ENCODE measurements at regions not wholly inside any gene's neighbourhood (a gene's known extent, or its start where the extent isn't known, plus 50 kb on each side); places are given as distances from the start of the nearest gene placed in this dataset.

DNA sequence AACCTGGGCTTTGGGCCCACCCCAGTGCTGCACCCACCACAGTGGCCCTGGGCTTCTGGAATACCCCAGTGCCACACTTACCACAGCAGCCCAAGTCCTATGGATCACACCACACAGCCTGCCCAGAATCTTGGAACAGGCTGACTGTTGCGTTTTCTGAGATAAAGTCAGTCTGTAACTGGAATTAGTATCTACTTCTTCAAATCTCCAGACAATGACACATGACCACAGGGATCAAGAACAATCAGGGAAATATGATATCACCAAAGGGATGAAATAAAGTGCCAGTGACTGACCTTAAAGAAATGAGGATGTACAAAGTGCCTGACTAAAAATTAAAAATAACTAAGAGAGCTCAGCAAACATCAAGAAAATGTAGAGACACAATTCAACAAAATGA is 239.7 kb upstream of the PLD5 start (continued):
- TF ChIP-seq TARDBP (IDR thresholded peaks at IDR 0.05; ENCODE audit: borderline replicate concordance), result no peak
- TF ChIP-seq, protein P1, sequence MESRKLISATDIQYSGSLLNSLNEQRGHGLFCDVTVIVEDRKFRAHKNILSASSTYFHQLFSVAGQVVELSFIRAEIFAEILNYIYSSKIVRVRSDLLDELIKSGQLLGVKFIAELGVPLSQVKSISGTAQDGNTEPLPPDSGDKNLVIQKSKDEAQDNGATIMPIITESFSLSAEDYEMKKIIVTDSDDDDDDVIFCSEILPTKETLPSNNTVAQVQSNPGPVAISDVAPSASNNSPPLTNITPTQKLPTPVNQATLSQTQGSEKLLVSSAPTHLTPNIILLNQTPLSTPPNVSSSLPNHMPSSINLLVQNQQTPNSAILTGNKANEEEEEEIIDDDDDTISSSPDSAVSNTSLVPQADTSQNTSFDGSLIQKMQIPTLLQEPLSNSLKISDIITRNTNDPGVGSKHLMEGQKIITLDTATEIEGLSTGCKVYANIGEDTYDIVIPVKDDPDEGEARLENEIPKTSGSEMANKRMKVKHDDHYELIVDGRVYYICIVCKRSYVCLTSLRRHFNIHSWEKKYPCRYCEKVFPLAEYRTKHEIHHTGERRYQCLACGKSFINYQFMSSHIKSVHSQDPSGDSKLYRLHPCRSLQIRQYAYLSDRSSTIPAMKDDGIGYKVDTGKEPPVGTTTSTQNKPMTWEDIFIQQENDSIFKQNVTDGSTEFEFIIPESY (IDR thresholded peaks at IDR 0.05), result no peak

DNA sequence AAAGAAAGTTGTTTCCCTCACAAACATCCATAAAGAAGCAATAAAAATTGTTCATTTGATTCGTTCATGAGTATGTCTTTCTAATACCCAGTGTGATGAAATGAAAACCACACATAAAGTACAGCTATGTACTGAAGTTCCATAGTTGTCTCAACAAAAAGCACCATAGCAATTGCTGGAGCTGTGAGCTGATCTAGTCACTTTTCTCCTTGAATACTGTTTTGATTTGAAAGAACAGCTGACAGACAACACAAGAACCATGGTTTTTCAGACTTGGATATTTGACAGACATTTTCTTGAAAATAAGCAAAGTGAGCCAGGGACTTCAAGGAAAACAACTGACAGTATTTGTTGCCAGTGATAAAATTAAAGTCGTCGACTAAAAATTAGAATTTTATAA is 237.1 kb upstream of the PLD5 start:
- ChIA-PET POLR2A (no interaction called here), CTCF (no interaction called here), SMC1A (ENCODE audit: uncharacterized antibody, unreplicated experiment) (no interaction called here), RAD21 (ENCODE audit: unreplicated experiment) (no interaction called here)
- Histone ChIP-seq H3K79me2 (ENCODE audit: control insufficient read depth, insufficient read depth, low read length) (no peaks in the 10 kb centered on the region), H3K4me2 (ENCODE audit: control insufficient read depth, insufficient read depth) (no peak overlapping the region), H3K4me1 (ENCODE audit: control insufficient read depth, insufficient read depth, low read length) (no peaks in the 10 kb centered on the region), H3K27ac (ENCODE audit: control insufficient read depth, insufficient read depth) (no peak overlapping the region), H3K9ac (ENCODE audit: control insufficient read depth, insufficient read depth, low read length) (no peak overlapping the region), H4K20me1 (ENCODE audit: control insufficient read depth, insufficient read depth) (no peaks in the 10 kb centered on the region), H3K36me3 (ENCODE audit: control insufficient read depth in 2 of 2, insufficient read depth in 2 of 2, low read length in 1 of 2) (no peaks in the 10 kb centered on the region), H3K4me3 (no peak overlapping the region), H3K27me3 (replicated peaks in 1 of 2; ENCODE audit: control insufficient read depth in 2 of 2, insufficient read depth in 2 of 2, low read length in 1 of 2) (no peaks in the 10 kb centered on the region), H2AFZ (ENCODE audit: control insufficient read depth, low read depth, low read length) (no peak overlapping the region), H3K9me3 (replicated peaks; ENCODE audit: control insufficient read depth, insufficient read depth, low read length) (no peaks in the 10 kb centered on the region)
- DNase-seq (ENCODE audit: low read depth, low spot score), result no peak
- FAIRE-seq, result no peak
- ATAC-seq, result no peak
- no peak for TF ChIP-seq CREB1 (IDR thresholded peaks at IDR 0.05; ENCODE audit: low read depth)
- WGBS (ENCODE audit: insufficient coverage, insufficient replicate concordance, low lambda C conversion rate, missing lambda C conversion rate), result 58% methylated on average over 3 of the region's 3 CpGs
- in situ Hi-C loops (cut with MboI) (no loop called here), intact Hi-C loops (cut with micrococcal nuclease; ENCODE audit: unreplicated experiment) (no loop called here)
- BruUV-seq (replicated peaks), result no TSS peak

DNA sequence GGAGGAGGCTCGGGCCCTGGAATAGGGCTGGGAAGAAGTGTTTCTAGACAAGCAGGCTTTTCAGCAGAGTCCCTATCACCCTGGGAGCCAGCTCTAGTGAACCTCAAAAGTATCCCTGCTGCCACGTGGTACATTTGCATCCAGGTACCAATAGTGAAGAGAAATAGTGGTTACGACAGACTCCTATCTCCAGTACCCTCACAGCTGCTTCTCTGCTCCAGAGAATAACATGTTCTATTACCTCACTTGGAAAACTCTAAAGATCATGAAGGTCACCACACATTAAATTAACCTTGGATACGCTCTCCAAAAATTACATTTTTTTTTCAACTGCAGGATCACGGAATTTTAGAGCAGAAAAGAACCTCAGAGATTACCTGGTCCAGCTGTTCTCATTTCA is 230.4 kb upstream of the PLD5 start:
- FAIRE-seq, result no peak
- Histone ChIP-seq H3K4me2 (ENCODE audit: control insufficient read depth, insufficient read depth) (no peak overlapping the region), H3K9ac (ENCODE audit: control insufficient read depth, insufficient read depth, low read length) (no peak overlapping the region), H3K79me2 (ENCODE audit: control insufficient read depth, insufficient read depth, low read length) (no peaks in the 10 kb centered on the region), H3K27me3 (replicated peaks in 1 of 2; ENCODE audit: control insufficient read depth in 2 of 2, insufficient read depth in 2 of 2, low read length in 1 of 2) (no peaks in the 10 kb centered on the region), H3K4me3 (no peak overlapping the region), H3K9me3 (replicated peaks; ENCODE audit: control insufficient read depth, insufficient read depth, low read length) (no peaks in the 10 kb centered on the region), H3K4me1 (ENCODE audit: control insufficient read depth, insufficient read depth, low read length) (no peaks in the 10 kb centered on the region), H3K27ac (ENCODE audit: control insufficient read depth, insufficient read depth) (no peak overlapping the region), H2AFZ (ENCODE audit: control insufficient read depth, low read depth, low read length) (no peak overlapping the region), H3K36me3 (ENCODE audit: control insufficient read depth in 2 of 2, insufficient read depth in 2 of 2, low read length in 1 of 2) (no peaks in the 10 kb centered on the region), H4K20me1 (ENCODE audit: control insufficient read depth, insufficient read depth) (no peaks in the 10 kb centered on the region)
- ATAC-seq, result no peak
- BruUV-seq (replicated peaks), result no TSS peak
- intact Hi-C loops (cut with micrococcal nuclease; ENCODE audit: unreplicated experiment), result no loop called here
- SMC1A ChIA-PET (ENCODE audit: uncharacterized antibody, unreplicated experiment), result no interaction called here
- TF ChIP-seq IRF4 (IDR thresholded peaks at IDR 0.05; ENCODE audit: low read depth, low read length) (no peak), DPF2 (IDR thresholded peaks at IDR 0.05) (no peak), SUZ12 (IDR thresholded peaks at IDR 0.05; ENCODE audit: unreplicated experiment) (no peak), ZNF274 (IDR thresholded peaks at IDR 0.05; ENCODE audit: insufficient read depth, insufficient read length) (no peak)
- TF ChIP-seq, protein P2, sequence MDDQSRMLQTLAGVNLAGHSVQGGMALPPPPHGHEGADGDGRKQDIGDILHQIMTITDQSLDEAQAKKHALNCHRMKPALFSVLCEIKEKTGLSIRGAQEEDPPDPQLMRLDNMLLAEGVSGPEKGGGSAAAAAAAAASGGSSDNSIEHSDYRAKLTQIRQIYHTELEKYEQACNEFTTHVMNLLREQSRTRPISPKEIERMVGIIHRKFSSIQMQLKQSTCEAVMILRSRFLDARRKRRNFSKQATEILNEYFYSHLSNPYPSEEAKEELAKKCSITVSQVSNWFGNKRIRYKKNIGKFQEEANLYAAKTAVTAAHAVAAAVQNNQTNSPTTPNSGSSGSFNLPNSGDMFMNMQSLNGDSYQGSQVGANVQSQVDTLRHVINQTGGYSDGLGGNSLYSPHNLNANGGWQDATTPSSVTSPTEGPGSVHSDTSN (IDR thresholded peaks at IDR 0.05; ENCODE audit: insufficient replicate concordance, low read depth, low read length), result no peak
- TF ChIP-seq, protein P3, sequence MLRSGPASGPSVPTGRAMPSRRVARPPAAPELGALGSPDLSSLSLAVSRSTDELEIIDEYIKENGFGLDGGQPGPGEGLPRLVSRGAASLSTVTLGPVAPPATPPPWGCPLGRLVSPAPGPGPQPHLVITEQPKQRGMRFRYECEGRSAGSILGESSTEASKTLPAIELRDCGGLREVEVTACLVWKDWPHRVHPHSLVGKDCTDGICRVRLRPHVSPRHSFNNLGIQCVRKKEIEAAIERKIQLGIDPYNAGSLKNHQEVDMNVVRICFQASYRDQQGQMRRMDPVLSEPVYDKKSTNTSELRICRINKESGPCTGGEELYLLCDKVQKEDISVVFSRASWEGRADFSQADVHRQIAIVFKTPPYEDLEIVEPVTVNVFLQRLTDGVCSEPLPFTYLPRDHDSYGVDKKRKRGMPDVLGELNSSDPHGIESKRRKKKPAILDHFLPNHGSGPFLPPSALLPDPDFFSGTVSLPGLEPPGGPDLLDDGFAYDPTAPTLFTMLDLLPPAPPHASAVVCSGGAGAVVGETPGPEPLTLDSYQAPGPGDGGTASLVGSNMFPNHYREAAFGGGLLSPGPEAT (IDR thresholded peaks at IDR 0.05; ENCODE audit: low read depth), result no peak
- CTCF ChIA-PET, result no interaction called here
- DNase-seq (ENCODE audit: low read depth, low spot score), result no peak
- POLR2A ChIA-PET, result no interaction called here
- RAD21 ChIA-PET (ENCODE audit: unreplicated experiment), result no interaction called here
- WGBS (ENCODE audit: insufficient coverage, insufficient replicate concordance, low lambda C conversion rate, missing lambda C conversion rate), result 12% methylated on average over 5 of the region's 5 CpGs
- in situ Hi-C loops (cut with MboI), result no loop called here

Measured in GM12878 (cell line).